ENCODE measurements at regions not wholly inside any gene's neighbourhood (a gene's known extent, or its start where the extent isn't known, plus 50 kb on each side); places are given as distances from the start of the nearest gene placed in this dataset.

- no peak for DNase-seq (ENCODE audit: low read depth in 2 of 2)
Observed at GRCh38 chr2:230640540-230641011, 72.1 kb upstream of the CAB39 start.

- no peak for DNase-seq (ENCODE audit: low read depth in 2 of 2)
Observed at GRCh38 chr2:230642966-230643365, 69.7 kb upstream of the CAB39 start.

DNA sequence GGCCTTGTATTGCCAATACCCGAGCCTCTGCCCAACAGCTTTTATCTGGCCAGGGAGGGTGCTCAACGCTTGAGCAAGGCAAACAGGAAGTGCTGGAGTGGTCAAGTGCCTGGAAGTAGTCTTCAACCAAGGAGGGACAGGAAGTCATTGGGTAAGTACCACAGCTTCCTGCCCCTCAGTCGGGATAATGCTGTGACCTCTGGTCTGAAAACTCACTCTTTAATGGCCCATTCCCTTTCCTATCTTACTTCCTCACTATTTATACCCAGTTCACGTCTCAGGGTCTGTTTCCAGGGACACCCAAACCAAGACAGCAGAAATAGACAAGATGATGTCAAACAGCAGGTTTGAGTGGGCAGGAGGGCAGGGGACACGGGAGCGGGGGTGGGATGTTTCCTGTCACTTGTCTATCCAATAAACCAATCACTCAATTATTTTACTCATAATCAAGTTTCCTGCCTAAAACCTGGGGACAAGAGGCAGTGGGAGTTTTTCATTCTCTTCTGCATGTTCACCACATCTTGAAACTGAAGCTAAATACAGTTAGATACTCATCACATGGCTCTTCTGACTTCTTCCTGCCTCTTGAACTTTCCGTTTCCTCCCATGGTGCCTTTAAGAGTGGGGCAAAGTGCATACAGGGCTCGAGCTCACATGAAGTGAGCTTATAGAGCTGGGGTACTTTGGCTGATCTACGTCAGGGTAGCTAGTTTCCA, 68.9 kb upstream of the CAB39 start:
- DNase-seq (ENCODE audit: low read depth in 2 of 2): peak; percentile 54

GRCh38 chr2:230644356-230644935, 68.2 kb upstream of the CAB39 start:
- DNase-seq (ENCODE audit: low read depth in 2 of 2): no peak

DNA sequence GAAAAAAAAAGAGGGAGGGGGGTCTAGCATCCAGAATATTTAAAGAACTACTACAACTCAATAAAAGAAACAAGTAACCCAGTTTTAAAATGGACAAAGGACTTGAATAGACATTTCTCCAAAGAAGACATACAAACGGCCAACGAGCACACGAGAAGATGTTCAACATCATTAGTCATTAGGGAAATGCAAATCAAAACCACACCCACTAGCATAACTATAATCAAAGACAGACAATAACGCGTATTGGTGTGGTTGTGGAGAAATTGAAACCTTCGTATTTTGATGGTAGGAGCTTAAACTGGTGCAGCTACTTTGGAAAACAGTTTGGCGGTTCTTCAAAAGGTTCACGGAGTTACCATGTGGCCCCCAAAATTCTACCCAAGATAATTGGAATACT, 64.3 kb upstream of the CAB39 start:
- no peak for DNase-seq (ENCODE audit: low read depth in 2 of 2)

GRCh38 chr2:230650585-230651137, 62.0 kb upstream of the CAB39 start:
- no peak for DNase-seq (ENCODE audit: low read depth in 2 of 2)

DNA sequence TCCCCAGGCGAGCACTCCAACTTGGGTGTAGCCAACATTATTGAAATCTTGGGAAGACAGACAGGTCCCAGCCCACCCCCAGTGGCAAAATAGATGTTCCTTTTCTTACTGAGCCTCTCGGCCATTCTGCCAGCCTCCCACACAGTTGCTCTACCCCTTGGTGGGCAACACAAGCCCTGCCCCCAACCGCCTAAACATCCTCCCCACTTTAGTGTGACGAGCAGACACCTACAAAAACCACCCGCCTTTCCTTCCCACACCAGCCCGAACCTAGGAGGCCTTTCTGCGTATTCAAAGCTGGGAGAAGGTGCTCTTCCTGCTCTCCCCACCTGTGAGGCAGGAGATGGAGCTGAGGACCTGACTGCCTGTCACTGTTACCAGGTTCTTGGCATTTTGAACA, 58.6 kb upstream of the CAB39 start:
- DNase-seq (ENCODE audit: low read depth in 2 of 2): no peak

- no peak for DNase-seq (ENCODE audit: low read depth in 2 of 2)
Observed at GRCh38 chr2:230657462-230657861, 55.2 kb upstream of the CAB39 start.

GRCh38 chr2:230657906-230658305, 54.7 kb upstream of the CAB39 start:
- DNase-seq (ENCODE audit: low read depth in 2 of 2): no peak

- DNase-seq (ENCODE audit: low read depth in 2 of 2): no peak
Observed at GRCh38 chr2:230658577-230658876, 54.1 kb upstream of the CAB39 start.

- peak; percentile 44 to 56 for DNase-seq (ENCODE audit: low read depth in 2 of 2)
Observed at GRCh38 chr2:230658877-230659652, 53.6 kb upstream of the CAB39 start.

DNA sequence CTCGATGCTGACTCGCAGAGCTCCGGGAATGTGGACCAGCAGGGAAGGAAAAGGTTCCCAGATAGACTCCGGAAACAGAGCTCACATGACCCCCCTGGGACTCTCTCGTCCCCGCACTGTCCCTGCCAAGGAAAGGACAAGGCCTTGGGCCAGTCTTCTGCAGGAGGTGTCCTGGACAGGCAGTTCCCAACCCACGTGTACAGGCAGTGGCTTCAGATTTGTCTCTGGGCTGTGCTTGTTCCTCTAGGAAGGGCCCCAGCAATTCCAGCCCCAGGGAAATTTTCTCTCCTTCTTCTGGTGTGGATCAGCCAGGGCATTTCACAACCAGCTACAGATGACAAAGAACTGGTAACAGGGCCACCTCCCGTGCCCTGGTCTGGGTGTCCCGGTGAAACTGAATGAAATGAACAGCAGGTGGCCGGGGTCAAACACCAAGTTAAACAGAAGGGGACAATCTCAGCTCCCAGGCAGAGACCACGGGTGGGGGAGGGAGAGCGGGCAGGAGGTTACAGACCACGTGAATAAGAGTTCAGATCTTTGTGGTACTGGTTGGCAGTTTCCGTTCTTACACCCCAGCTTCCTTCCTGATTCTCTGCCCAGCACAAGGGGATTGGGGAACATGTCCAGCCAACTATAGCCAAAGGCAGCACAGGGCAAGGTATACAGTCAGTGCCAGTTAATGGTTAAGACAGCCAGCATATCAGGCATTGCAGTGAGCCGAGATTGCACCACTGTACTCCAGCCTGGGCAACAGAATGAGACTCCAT, 52.2 kb upstream of the CAB39 start:
- no peak for DNase-seq (ENCODE audit: low read depth in 2 of 2)

- DNase-seq (ENCODE audit: low read depth in 2 of 2): peak in 1 of 2 donors; percentile 38
Observed at GRCh38 chr2:230661072-230661957, 51.3 kb upstream of the CAB39 start.

Data from stimulated activated CD4-positive, alpha-beta T cell treated with anti-CD3 and anti-CD28 coated beads, Interleukin-1b, Interleukin-23, amount 100 ng/mL, for 4 hours (primary cell).